GM19438 (cell line): ENCODE measurements at regions not wholly inside any gene's neighbourhood (a gene's known extent, or its start where the extent isn't known, plus 50 kb on each side); places are given as distances from the start of the nearest gene placed in this dataset.

Experiments used
- ATAC-seq: cut with Tn5 transposase; IDR thresholded peaks from one replicate; pipeline ENCODE4 v1.9.1; 2021; ENCODE audit warnings: low read depth; ENCODE audit not compliant: unreplicated experiment

- ATAC-seq = no peak
Measured at GRCh38 chr16:79543219-79543618, 57.3 kb downstream of the MAF start.

DNA sequence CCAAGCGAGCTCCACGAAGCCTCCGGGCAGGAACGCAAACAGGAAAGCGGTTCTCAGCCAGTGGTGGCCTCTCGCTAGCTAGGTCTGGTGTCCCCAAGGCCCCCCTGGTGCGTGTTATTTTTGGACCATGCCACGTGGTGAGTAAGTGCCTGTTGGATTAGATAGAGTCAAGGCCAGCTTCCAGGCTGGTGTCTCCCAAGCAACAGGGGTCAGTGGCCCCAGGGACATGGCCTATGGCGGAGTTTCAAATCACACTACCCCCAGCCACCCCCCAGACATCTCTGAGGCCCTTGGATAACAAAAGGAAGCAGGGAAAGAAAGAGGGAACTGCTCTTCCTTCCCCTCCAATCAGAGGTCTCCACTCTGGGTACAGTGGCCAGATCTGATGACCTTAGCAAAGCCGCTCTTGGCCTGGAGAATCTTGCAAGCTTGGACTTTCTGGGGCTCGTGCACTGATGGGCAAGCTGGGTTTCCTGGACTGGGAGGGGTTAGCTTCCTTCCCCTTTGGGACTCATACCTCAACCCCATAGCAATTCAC, 58.2 kb downstream of the MAF start:
- ATAC-seq = no peak

DNA sequence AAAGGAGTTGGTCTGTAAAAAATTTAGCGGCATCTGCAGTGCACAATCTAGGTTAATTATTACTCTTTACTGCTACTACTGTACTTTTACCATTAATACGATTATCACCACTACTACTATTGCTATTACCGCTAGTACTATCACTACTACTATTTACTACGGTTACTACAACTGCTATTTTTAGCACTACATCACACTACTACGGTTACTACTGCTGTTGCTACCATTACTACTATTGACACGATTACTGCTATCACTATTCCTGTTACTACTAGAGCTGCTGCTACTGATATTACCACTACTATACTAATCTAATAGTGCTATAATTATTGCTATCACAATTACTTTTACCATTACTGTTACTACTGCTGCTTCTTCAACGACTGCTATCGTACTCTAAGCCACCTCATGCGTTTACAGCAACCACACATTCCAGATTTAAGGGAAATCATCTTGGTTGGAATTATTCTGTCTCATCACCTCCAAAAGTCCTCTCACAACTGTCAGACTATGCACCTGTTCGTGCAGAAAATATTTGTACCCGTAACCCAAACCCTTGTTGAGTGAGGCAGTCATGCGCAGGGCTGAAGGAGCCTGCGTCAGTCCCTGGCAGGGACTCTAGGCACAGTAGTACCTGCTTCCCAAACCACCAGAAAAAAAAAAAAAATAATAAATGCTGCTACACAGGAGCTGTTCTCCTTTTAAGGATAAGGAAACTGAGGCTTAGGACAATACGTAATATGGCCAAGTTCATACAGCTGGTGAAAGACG, 59.5 kb downstream of the MAF start:
- no peak for ATAC-seq

- ATAC-seq = no peak
Measured at GRCh38 chr16:79537584-79537983, 63.0 kb downstream of the MAF start.

- ATAC-seq = no peak
Measured at GRCh38 chr16:79536958-79537357, 63.6 kb downstream of the MAF start.

DNA sequence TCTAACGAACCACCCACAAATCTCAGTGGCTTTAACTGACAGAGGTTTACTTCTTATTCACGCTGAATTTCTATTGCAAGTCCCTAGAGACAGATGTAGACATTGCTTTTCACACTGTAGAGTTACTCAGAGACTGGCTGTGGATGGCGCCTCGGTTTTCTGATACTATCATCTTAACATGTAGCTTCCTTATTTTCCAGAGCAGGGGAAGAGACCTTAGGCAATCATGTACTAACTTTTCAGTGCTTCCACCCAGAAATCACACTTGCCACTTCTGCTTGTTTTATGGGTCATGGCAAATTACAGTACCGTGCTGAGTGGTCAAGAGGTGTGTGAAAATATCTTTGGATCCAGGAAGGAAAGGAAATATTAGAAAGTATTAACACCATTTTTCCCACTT, 65.4 kb downstream of the MAF start:
- ATAC-seq = no peak

- ATAC-seq = no peak
Measured at GRCh38 chr16:79534143-79534542, 66.4 kb downstream of the MAF start.

GRCh38 chr16:79533292-79533691, 67.2 kb downstream of the MAF start:
- no peak for ATAC-seq

- no peak for ATAC-seq
Measured at GRCh38 chr16:79532785-79533184, 67.8 kb downstream of the MAF start.

DNA sequence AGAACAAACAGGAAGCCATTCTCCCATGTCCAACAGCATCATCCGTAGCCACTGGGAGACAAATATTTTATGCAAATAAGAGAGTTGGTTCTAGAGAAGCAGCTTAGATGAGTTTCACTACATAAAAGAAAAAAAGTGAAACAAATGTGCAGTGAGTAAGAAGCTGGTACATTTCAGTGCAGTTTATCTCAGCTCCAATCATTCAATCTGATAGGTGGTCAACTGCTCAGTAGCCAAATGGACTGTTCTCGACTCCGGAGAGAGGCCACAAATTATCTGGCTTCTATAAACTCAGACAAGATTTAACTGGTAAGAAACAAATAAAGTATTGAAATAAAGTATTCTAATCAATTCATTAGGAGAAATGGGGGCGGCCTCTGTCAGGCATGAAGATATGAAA, 68.3 kb downstream of the MAF start:
- no peak for ATAC-seq

GRCh38 chr16:79528338-79528737, 72.2 kb downstream of the MAF start:
- no peak for ATAC-seq

DNA sequence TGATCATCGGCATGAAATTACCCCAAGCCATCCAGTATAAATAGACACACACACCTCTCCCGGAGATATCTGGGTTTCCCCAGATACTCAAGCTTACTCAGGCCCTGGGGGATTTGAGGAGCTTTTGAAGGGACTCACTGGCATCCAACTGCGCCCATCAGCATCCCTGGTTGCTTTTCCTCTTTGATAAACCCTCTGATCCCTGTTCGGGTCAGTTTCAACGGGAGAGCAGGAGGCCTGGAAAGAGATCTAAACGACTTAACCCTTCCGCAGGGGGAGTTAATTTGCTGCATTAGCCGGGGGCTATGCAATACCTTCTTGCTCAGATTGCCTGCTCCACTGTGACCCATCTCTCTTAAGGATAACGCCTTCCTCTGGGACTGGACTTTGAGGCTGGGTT, 76.6 kb downstream of the MAF start:
- no peak for ATAC-seq

- ATAC-seq = peak; percentile 91
Measured at GRCh38 chr16:79519448-79519847, 81.1 kb downstream of the MAF start.

DNA sequence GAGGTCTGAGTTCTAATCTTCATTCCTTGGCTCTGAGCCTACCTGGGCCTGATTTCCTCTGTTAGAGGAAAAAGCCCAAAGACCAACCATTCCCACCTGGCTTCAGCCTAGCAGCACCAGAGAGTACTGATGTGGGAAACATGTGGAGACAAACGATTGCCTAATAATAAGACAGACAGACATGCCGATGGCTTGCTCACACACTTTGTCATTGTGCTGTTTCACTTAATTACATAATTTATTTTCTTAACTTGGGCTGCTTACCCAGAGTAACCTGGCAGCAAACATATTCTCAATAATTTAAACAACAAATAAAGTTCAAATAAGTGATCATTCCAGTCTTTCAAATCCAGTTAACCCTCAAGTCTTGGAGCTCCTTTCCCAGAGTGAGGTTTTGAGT, 83.4 kb downstream of the MAF start:
- no peak for ATAC-seq

- ATAC-seq = no peak
Measured at GRCh38 chr16:79510879-79511278, 89.7 kb downstream of the MAF start.

DNA sequence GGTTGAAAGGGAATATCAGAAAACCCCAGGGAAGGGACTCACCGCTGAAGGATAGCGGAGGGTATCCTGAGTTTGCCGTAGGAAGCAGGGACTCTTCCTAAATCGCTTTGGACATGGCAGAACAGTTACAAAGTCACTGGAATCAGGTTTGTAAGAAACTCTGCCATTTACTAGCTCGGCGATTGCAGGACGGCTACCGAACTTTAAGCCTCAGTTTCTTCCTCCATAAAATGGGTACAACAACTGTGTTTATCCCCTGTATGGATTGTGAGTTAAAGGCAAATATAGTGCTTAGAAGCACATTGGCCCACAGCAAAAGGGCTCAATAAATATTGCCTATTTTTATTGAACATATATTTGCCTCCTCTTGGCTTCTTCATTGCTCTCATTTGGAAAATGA, 90.6 kb downstream of the MAF start:
- no peak for ATAC-seq

DNA sequence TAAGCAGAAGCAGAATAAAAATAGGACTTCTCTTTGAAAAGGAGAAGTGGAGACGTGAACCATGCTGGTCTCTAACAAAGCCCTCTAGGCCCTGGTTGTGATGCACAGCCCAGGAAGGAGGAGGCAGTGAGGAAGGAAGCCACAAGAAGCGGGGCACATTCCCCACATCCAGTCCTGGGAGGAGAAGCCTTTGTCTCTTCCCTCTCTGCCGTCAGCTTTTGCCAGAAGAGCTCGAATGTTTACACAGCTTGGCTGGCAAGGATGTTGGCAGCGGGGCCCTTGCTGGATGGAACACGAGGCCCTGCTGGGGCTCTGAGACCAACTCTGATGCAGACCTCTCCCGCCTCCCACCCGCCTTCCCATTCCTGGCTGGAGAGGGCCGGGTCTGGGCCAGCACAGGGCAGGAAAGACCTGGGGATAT, 91.3 kb downstream of the MAF start:
- no peak for ATAC-seq

GRCh38 chr16:79508294-79508693, 92.2 kb downstream of the MAF start:
- ATAC-seq = no peak

DNA sequence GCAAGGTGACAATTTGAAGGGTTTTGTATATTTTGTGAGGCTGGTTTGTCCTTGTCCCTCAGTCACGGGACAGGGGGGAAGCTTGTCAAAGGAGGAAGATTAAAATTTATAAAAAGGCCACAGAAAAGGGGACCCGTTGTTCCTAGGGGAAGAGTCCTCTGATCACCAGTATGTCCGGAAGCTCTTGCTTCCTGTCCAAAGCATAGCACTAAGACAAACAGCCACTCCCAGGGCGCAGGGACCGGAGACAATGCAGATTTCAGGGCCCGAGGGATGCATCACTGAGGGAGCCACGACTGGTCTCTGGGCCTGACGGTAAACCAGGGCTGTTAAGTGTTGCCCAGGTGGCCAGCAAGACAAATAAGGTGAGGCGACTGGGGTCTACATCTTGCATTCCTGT, 95.2 kb downstream of the MAF start:
- no peak for ATAC-seq

DNA sequence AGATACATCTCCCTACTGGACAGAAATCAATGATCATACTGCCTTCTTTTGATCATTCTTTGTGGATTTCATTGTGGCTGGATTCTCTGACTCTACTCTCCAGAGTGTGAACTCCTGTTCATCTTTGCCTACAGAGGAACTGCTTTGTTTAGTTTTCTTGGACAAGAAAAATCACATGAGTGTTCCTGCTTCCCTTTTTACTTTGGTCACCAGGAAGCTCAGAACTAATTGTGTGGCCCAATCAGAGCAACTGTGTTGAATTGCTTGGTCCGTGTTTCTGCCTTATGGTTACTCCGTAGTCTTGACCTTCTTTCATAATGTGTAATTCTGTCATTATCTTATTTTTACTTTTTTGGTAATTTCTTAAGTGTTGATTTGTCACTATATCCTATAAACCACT, 97.0 kb downstream of the MAF start:
- no peak for ATAC-seq

DNA sequence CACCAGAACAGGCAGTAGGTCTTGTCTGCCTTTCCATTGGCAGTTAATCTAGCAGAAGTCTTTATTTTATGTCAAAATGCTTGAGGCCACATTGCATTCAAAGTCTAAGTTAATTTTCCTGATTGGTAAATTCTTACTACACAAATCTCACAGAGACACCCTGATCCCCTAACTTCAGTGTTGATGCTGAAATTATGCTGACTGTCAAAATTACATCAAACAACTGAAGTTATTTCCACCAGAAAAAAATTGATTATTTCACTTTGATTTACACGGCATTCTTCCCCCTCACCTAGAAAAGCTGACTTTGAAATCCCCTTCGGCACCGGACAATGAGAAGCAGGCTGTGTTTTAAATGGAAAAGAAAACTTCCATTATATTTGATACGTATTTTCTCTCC, 99.1 kb downstream of the MAF start:
- ATAC-seq = no peak

DNA sequence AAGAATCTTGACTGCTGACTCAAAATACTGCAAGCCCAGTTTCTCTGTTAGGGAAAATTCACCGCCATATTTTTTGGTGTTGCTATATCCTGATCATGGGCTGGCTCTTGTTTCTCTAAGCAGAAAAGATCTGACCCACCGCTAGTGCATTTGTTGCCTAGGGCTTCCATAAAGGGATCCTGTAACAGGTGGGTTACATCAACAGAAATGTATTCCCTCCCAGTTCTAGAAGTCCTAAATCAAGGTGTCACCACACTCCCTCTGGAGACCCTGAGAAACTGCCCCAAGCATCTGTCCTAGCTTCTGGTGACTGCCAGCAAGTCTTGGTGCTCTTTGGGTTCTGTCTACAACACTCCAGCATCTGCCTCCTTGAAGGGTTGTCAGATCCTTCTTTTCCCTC, 99.7 kb downstream of the MAF start:
- no peak for ATAC-seq

DNA sequence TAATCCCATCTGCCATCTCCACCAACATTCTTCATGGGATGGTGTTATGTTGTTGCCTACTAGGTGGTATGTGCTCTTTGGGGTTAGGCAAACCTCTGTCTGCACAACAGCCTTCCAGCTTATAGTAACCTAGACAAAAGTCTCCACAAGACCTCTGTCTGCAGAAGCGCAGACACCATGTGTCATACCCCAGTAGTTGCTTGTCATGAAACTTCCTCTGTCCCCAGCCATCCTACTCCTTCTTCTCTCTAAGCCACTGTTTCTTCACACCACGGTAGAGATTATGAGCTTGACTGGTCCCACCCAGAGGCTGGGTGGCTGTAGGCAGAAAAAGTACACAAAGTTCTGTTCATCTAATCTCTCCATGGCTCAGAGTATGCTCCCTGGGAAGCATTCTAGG, 100.3 kb downstream of the MAF start:
- ATAC-seq = no peak
